Inferior parietal cortex (tissue), 1 donor: ENCODE measurements at regions not wholly inside any gene's neighbourhood (a gene's known extent, or its start where the extent isn't known, plus 50 kb on each side); places are given as distances from the start of the nearest gene placed in this dataset.
"Not testable (repeated sequence)": the region's sequence is repeated elsewhere in the genome, so short reads cannot be mapped to it uniquely, and the experiment has no call there.

Experiments used
- DNase-seq: peaks from one replicate; pipeline ENCODE4 v3.0.0-alpha.2; 2016; ENCODE audit errors: extremely low spot score

DNA sequence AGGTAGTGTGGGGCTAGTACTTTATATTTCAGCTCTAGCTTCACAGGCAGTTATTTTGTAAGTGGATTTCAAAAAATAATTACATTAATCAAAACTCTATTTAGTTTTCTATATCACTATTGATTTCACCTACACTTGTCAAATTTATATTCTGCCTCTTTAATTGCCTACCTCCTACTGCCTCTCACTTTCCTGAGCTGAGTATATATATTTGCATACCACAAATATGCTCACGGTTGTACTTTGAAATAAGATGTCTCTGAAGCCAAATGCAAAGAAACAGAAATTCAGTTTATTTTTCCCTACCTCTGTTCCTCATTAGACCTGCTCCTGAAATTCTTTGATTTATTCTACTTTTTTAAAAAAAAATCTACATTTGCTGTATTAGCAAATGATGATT lies 309.3 kb upstream of the TGFBR2 start:
- DNase-seq, result no peak

DNA sequence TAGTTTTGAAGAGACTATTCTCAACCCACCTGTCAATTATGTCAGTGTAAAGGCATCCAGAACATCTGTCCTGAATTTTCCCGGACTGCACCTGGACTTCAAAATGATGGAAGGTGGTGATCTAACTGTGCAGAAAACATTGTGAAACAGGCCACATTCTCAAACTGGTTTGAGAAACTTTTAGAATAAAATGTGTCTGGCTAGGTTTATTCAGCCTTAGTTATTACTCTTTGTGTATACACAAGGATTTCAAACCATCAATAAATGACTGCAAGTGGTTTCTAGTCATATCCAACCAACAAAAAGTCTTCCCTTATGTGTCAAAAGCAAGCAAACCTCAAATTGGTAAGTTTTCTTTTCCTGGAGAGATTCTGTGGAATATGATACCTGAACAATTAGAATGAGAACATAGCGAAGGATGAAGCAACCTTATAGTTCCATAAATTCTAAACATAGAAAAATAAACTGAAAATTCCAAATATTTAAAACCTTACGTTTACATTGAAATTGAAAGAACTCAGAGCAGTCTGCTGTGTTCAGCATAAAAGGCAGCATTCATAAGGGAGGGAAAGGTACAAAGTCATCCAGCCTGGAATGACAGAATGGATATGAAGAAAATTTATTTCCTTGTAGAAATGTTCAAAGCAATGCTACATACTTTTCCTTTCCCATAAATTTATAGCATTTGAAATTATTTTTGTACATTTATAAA lies 306.6 kb upstream of the TGFBR2 start:
- DNase-seq, result no peak

DNA sequence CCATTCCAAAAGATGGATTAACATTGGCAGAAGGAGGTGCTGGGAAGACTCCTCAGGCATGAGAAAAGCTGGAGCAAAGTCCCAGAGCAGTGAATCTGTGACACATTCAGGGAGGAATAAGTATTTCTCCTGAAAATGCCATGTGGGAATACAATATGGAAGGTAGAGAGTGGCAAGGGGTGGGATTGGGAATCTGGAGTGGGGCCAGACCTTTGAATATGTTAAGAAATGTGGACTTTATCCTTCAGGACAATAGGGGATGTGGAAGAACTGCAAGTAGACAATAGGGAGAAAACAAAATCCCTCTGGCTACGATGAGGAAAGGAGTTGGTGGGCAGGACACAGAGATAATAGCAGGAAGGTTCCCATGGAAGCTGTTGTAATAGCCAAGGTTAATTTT lies 305.6 kb upstream of the TGFBR2 start:
- DNase-seq, result no peak

DNA sequence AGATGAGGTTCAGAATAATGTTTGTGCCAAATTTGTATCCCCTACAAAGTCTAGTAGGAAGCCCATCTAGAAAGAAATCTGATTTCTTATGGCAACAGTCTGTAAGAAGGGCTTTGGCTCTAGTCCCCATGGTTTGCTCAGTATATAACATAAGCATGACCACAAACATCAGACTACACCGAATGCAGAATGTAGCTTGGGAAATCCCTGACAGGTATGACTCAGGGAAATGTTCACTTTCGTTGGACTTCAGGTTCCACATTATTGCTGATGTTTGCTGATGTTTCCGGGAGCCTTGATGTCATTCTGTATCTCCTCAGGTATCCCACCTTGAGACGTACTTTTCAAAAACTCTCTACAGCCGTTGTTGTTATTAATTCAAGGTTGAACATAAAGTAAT lies 304.4 kb upstream of the TGFBR2 start:
- no peak for DNase-seq

DNA sequence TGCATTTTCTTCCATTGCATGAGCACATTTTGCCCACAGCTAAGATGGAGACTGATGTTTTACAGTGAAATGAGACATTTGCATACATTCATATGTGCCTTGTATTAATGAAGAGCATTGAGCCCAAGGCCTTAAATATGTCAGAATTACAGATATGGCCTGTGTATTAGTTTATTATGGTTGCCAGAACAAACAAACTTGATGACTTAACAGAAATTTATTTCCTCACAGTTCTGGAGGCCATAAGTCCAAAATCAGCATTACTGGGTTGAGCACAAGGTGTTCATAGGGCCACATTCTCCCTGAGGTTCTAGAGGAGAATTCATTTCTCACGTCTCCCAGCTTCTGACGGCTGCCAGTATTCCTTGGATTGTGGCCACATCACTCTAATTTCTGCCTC lies 302.6 kb upstream of the TGFBR2 start:
- DNase-seq, result no peak

DNA sequence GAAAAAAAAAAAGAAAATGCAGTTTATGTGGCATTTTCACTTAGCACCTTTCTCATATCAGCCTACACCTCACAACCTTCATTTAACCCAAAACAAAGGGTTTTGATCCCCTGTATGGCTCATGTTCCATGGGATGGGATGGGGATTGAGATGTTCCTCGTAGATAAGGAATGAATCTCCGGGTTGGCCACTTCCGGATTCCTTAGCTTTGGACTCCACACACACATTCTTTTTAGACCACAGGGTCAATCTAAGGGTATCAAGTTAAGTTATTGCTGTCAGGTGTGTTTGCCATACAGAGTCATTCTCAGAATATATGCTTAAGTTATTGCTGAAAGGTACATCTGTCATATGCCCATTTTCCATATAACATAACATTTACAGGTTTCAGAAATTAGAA lies 301.4 kb upstream of the TGFBR2 start:
- no peak for DNase-seq

DNA sequence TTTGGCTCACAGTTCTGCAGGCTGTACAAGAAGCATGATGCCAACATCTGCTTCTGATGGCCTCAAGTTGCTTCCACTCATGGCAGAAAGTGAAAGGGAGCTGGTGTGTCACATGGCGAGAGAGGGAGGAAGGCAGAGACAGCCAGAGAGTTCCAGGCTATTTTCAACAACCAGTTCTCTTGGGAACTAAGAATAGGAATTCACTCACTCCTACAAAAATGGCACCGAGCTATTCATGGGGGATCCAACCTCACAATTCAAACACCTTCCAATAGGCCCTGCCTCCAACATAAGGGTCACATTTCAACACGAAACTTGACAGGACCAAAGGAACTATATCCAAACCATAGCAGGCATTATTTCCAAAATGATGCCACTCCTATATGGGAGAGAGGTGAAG lies 299.5 kb upstream of the TGFBR2 start:
- no peak for DNase-seq

DNA sequence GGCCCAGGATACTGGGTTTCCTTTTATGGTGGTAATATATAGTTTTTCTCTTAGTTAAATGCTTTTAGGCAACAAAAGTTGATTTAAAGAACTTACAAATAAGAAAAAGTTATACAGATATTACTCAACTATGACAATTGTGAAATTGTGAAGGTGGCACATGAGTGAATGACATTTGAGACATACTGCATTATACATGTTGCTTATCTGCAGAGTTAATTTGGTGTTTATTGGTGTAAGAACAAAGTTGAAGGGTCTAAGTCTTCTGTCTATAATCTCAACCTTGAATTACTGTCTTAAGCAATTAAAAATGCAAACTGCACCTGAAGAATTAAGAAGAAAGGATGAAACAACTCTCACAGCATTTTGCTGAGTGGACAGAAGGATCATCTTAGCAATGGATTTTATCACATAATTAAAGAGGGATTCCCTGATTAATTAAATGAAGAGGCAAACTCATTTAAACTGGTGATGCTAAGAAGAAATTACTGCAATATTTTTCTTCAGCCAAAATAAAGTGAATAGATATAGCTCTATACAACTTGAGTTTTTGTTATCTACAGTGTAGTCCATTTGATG lies 298.9 kb upstream of the TGFBR2 start:
- no peak for DNase-seq

DNA sequence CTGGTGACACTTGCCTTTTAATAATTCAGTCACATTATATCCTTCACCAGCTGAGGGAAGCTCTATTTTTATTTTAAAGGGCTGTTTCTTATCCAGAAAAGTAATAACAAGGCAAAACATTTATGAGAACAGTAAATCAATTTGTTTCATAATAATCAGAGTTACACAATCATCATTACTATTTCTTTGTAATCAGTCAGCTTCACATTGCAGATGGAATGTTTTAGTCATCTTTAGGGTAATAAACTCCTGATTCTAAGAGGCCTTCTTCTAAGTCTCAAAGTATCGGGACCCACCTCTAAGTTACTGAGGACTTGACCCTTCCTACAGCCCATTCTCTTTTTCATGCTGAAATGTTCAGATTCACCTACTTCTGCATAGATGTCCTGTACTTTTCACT lies 298.3 kb upstream of the TGFBR2 start:
- DNase-seq, result no peak

DNA sequence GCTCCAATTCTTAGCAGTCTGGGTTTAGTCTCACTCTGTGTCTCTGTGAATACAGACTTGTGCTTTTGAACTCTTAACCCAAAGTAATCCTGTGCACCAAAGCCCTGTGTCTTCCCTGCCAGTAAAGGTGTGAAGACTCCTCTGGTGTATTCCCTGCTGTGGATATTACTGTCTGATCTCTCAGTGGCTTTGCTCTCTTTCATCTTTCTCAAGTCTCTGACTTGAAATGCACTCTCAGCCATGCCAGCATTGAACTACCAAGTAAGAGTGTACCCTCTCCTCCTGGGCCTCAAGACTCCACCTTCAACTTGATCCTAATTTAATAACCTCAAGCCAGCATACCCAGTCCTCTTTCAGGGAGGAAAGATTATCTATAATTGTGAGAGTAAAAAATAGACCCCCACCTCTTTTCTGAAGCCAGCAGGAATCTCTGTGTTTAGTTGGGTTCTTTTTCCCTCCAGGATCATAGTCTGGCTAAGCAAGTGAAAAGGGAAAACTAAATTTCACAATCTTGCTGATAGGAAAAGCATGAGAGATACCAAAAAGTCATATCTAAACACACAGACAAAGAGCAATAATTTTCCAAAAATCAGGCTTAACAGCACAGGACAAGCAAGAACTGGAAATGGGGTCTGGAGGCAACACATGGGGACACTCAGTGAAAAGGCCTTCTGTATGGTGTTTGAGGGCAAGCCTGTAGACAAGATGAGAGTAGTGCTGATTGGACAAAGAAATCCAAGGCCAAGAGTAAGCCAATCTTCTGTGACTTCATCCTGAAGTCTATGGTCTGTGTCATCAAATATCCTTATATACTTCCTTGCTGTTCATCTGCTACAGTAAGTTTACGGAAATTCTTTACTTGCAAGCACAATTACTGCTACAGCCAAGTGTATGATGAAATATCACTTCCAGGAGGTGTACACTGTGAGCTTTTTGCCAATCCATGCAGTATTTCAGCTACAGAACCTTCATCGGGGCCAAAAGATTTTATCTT lies 296.1 kb upstream of the TGFBR2 start:
- no peak for DNase-seq

DNA sequence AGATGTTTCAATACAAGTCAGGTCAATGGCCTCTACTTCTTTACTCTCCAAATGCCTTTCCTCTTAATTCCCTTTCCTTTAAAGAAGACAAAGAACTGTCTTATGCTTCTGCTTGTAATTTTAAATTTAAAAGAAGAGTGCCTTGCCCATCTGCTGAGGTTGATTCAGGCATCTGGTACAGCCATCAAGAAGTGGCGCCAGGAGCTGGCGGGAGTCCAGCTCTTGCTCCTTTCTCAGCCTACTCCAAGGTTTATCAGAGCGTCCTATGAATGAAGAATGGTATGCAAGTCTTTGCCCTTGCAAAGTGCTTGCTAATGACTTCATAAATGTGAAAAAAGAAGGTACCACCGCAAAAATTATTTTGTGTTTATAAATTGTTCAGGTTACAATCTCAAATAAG lies 294.6 kb upstream of the TGFBR2 start:
- DNase-seq, result no peak

DNA sequence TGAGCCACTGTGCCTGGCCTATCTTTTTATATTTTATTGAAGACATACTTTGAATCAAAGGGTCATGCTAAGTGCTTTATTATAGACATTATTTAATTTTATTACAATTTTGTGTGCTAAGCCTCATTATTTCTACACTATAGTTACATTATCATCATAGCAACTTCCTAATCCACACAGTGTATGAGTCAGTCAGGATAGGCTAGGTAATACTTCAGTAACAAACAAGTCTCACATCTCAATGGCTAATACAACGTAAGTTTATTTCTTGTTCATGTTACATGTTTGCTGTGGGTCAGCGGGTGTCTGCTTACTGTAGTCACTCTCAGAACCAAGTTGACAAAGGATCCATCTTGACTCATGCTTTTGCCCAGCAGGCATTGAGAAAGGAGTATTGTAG lies 292.6 kb upstream of the TGFBR2 start:
- DNase-seq, result no peak

DNA sequence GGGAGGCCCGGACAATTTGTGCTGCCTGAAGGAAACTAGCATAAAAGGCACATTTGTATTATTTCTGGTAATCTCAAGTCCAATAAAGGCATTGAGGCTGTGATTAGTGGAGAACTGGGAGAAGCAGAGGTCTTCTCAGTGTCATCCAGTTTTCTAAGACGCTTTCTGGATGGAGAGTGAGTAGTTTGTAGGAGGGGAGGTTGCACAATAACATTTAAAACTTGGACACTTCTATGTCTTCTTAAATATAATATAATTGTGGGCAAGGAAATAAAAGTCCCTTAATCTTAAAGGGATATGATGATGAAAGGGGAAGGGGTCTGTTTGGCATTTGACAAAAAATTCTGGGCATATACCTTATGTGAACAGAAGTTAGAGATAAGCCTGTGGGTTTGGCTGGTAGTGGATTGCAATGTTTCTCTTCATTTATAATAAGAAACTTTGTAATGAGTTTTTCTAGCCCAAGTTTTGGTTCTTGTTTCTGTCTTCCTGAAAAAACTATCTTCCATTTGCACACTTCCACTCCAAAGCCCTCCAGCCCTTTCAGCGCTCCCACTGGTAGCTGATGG lies 291.6 kb upstream of the TGFBR2 start:
- no peak for DNase-seq

DNA sequence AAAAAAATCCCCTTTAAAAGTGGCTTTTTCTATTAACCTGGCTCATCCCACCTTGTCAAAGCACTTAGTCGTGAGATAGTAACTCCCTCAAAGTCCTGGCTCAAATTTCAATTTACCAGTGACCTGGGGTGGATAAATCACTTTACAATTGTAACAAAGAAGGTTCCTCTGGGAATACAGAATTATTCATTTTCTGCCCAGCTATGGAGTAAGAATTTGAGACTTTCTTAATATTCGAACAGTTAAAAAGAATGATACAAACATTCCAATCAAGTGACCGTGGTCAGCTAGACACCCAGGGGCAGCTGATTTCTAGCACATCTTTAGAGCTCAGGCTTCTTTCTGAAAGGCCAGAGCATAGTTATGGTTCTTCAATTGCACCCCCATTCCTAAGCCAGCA lies 291.0 kb upstream of the TGFBR2 start:
- DNase-seq, result no peak

DNA sequence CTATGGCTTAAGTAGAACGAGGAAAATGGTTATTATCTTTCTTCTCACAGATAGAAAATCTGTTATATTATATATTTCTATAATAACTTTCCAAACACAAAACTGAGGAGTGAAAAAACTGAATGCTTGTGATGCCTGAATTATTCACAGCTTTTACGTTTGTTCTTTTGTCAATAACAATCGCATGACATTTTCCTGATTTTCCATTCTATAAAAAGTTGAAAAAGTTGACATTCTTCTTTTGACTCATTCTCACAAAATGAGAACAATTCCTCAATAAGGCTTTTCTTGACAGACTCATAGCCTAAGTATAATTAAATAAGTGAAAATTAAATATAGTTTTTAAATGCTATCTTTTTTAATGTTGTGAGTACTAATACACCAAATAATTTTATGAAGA lies 288.8 kb upstream of the TGFBR2 start:
- no peak for DNase-seq

DNA sequence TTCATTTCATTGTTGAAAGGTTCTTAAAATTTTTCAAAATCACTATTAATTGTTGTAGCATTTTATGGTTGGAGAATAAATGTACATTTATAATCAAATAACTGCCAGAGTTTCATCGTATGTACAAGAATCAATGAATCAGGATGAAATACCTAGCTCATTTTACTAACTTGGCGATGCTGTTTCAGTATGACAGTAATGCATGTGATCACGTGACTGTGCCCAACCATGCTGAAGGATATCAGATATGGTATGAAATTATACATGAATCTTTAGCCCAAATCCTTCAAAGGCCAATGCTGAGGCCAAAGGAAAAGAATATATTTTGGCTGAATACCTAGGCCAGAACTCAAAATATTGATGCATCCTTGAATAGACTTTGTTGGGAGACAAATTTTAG lies 288.3 kb upstream of the TGFBR2 start:
- DNase-seq, result no peak

DNA sequence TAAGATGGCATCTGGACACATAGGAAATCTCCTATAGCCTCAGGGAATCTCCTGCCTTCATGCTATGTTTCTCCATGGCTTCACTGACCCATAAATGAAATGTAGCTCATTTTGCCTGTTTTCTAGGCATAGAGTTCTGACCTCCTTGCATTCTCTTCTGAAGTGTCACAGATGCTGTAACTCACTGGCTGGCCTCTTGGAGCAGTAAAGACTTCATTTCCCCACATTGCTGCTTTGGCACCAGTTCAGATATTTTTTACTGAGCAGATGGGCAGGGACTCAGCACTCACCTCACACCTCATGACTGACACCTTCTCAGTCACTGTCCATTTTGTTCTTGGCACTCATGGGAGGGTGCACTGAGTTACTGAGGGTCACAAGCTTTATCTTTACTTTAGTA lies 286.7 kb upstream of the TGFBR2 start:
- DNase-seq, result no peak

DNA sequence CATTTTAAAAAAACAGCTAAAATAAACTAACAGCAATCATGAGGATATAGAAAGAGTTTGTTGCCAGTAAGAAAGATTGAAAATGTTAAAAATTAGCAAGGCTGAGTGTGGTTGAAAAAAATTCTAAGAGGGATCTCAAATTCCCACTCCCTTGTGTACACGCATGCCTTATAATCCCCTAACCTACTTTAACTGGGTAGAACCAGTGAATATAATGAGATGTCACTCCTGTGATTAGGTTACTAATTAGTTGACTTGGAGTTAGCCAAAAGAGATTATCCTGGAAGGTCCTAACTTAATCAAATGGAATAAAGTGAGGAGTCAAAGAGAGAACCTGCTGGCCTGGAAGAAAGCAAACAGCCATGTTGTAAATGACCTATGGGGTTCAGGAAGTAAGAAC lies 286.0 kb upstream of the TGFBR2 start:
- no peak for DNase-seq

DNA sequence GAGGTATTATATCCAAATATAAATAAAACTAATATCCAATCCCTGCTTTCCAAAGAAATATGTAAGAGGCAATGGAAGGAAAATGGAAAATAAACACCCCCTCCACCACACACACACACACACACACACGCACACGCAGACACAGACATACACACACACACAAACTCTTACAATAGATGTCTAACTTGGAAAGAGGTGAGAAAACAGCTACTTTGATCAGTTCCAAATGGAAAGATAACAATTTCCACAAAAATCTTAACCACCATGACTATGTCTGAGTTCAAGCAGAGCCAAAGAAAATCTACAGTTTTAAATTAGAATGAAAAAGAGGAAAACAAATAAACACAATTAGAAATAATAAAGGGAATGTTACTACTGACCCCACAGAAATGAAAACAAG lies 285.3 kb upstream of the TGFBR2 start:
- DNase-seq, result no peak

DNA sequence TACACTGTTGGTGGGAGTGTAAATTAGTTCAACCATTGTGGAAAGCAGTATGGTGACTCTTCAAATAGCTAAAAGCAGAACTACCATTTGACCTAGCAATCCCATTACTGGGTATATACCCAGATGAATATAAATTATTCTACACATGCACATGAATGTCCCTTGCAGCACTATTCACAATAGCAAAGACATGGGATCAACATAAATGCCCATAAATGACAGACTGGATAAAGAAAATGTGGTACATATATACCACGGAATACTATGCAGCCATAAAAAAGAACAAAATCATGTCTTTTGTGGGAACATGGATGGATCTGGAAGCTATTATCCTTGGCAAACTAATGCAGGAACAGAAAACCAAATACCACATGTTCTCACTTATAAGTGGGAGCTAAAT lies 282.8 kb upstream of the TGFBR2 start:
- not testable (repeated sequence) for DNase-seq

DNA sequence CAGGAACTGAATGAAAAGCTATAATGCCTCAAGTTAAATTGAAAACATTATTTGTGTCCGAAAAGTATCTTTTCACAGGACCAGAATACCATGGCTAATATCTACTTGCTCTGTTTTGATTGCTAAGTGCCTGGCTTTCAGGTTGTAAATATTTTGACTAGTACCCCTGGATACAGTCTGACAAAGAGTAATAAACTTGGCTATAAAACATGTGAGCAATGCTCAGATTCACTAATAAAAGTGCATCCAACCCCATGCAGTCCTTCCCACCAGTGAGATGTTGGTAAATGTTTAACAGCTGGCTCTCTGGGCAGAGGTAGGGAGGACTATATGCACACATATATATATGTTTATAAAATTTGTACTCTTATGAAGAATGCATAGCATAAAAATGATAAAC lies 281.8 kb upstream of the TGFBR2 start:
- no peak for DNase-seq

DNA sequence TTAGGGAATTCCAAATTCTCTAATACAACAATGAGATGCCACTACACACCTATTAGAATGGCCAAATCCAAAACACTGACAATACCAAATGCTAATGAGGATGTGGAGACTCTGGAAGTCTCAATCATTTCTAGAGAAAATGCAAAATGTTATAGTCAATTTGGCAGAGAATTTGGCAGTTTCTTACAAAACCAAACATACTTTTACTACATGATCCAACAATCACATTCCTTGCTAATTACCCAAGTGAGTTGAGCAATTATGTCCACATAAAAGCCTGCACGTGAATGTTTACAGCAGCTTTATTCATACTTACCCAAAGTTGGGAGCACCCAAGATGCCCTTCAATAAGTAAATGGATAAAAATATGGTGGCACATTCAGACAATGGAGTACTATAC lies 278.4 kb upstream of the TGFBR2 start:
- DNase-seq, result not testable (repeated sequence)
